ENCODE measurements at regions not wholly inside any gene's neighbourhood (a gene's known extent, or its start where the extent isn't known, plus 50 kb on each side); places are given as distances from the start of the nearest gene placed in this dataset.

DNA sequence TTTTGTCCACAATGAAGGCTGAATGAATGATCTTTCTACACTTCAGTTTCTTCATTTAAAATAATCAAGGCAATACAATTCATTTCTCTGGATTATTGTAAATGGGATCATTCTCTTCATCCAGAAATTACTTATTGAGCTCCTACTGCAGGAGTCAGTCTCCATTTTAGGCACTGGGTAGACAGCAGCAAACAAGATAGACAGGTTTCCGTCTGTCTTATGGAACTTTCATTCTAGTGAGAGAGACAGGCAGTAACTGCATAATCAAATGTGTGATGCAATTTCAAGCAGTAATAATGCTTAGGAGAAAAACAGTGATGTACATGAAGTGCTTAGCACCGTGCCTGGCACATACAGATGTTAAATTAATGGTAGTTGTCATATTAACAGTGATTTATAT lies 118.9 kb downstream of the SUDS3 start:
- Mint-ChIP-seq H3K4me3 (no peak overlapping the region), H3K36me3 (no peaks in the 10 kb centered on the region), H3K4me1 (no peaks in the 10 kb centered on the region), H3K27ac (no peak overlapping the region), H3K27me3 (ENCODE audit: low read depth in 3 of 3) (peaks cover 0 to 6% (median 3%) of the 10 kb centered on the region in 3 donors), H3K9me3 (peaks cover 0 to 5% (median 4%) of the 10 kb centered on the region in 7 donors)
- Histone ChIP-seq H3K9me3 (replicated peaks in 1 of 2; ENCODE audit: control insufficient read depth in 1 of 2, insufficient read depth in 1 of 2, low read length in 2 of 2) (no peaks in the 10 kb centered on the region), H3K79me2 (ENCODE audit: insufficient read depth, low read length) (no peaks in the 10 kb centered on the region), H3K4me2 (replicated peaks; ENCODE audit: extremely low read depth, low read length, poor library complexity, severe bottlenecking) (no peak overlapping the region), H3K4me3 (replicated peaks in 1 of 3; ENCODE audit: low read depth in 2 of 3, low read length in 3 of 3) (no peak overlapping the region), H3K27ac (ENCODE audit: low read depth in 1 of 2, low read length in 2 of 2) (no peak overlapping the region), H3K9ac (ENCODE audit: insufficient read depth, low read length, poor library complexity, severe bottlenecking) (no peak overlapping the region), H2AFZ (ENCODE audit: insufficient read depth, low read depth, low read length, poor library complexity, severe bottlenecking) (no peak overlapping the region), H4K20me1 (ENCODE audit: insufficient read depth, low read length) (no peaks in the 10 kb centered on the region), H3K27me3 (ENCODE audit: control insufficient read depth in 2 of 2, insufficient read depth in 2 of 2, low read length in 2 of 2) (no peaks in the 10 kb centered on the region), H3K4me1 (ENCODE audit: control insufficient read depth in 1 of 2, insufficient read depth in 2 of 2, low read length in 2 of 2) (no peaks in the 10 kb centered on the region), H3K36me3 (replicated peaks in 1 of 2; ENCODE audit: control insufficient read depth in 1 of 2, insufficient read depth in 2 of 2, low read length in 2 of 2) (no peaks in the 10 kb centered on the region)
- TF ChIP-seq, protein P1, sequence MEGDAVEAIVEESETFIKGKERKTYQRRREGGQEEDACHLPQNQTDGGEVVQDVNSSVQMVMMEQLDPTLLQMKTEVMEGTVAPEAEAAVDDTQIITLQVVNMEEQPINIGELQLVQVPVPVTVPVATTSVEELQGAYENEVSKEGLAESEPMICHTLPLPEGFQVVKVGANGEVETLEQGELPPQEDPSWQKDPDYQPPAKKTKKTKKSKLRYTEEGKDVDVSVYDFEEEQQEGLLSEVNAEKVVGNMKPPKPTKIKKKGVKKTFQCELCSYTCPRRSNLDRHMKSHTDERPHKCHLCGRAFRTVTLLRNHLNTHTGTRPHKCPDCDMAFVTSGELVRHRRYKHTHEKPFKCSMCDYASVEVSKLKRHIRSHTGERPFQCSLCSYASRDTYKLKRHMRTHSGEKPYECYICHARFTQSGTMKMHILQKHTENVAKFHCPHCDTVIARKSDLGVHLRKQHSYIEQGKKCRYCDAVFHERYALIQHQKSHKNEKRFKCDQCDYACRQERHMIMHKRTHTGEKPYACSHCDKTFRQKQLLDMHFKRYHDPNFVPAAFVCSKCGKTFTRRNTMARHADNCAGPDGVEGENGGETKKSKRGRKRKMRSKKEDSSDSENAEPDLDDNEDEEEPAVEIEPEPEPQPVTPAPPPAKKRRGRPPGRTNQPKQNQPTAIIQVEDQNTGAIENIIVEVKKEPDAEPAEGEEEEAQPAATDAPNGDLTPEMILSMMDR (IDR thresholded peaks at IDR 0.05) = no peak
- no peak for DNase-seq
- WGBS (ENCODE audit: insufficient coverage) = 90% methylated on average over 1 of the region's 2 CpGs
- intact Hi-C loops (cut with micrococcal nuclease) = no loop called here

DNA sequence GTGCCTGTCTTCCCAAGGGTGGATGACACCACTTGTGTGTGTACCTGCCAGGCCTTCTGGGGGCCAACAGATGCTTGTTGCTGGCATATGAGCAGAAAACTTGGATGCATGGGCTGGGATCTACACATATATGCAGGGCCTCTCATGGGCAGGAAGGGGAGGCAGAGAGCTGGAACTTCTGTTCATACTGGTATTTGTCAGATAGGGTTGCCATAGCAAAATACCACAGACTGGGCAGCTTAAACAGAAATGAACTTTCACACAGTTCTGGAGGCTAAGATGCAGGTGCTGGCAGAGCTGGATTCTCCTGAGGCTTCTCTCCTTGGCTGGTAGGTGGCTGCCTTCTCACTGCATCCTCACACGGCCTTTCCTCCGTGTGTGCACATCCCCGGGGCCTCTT lies 121.8 kb downstream of the SUDS3 start:
- Histone ChIP-seq H3K9me3 (replicated peaks in 1 of 2; ENCODE audit: control insufficient read depth in 1 of 2, insufficient read depth in 1 of 2, low read length in 2 of 2) (no peaks in the 10 kb centered on the region), H3K36me3 (replicated peaks in 1 of 2; ENCODE audit: control insufficient read depth in 1 of 2, insufficient read depth in 2 of 2, low read length in 2 of 2) (no peaks in the 10 kb centered on the region), H3K4me2 (replicated peaks; ENCODE audit: extremely low read depth, low read length, poor library complexity, severe bottlenecking) (no peak overlapping the region), H4K20me1 (ENCODE audit: insufficient read depth, low read length) (no peaks in the 10 kb centered on the region), H3K27ac (ENCODE audit: low read depth in 1 of 2, low read length in 2 of 2) (no peak overlapping the region), H3K4me1 (ENCODE audit: control insufficient read depth in 1 of 2, insufficient read depth in 2 of 2, low read length in 2 of 2) (no peaks in the 10 kb centered on the region), H2AFZ (ENCODE audit: insufficient read depth, low read depth, low read length, poor library complexity, severe bottlenecking) (no peak overlapping the region), H3K9ac (ENCODE audit: insufficient read depth, low read length, poor library complexity, severe bottlenecking) (no peak overlapping the region), H3K4me3 (replicated peaks in 1 of 3; ENCODE audit: low read depth in 2 of 3, low read length in 3 of 3) (no peak overlapping the region), H3K27me3 (ENCODE audit: control insufficient read depth in 2 of 2, insufficient read depth in 2 of 2, low read length in 2 of 2) (no peaks in the 10 kb centered on the region), H3K79me2 (ENCODE audit: insufficient read depth, low read length) (no peaks in the 10 kb centered on the region)
- peaks cover 3 to 6% (median 4%) of the 10 kb centered on the region in 3 donors for H3K27me3 Mint-ChIP-seq (ENCODE audit: low read depth in 3 of 3)
- TF ChIP-seq, protein P1 (IDR thresholded peaks at IDR 0.05) = no peak
- peaks cover 0 to 9% (median 3%) of the 10 kb centered on the region in 7 donors for H3K9me3 Mint-ChIP-seq
- H3K27ac Mint-ChIP-seq = no peak overlapping the region
- no peak for DNase-seq
- WGBS (ENCODE audit: insufficient coverage) = 90% methylated on average over 3 of the region's 3 CpGs
- H3K36me3 Mint-ChIP-seq = no peaks in the 10 kb centered on the region
- H3K4me3 Mint-ChIP-seq = no peak overlapping the region
- intact Hi-C loops (cut with micrococcal nuclease) = no loop called here
- H3K4me1 Mint-ChIP-seq = no peaks in the 10 kb centered on the region
